Fibroblast of the aortic adventitia (primary cell): ENCODE measurements at regions not wholly inside any gene's neighbourhood (a gene's known extent, or its start where the extent isn't known, plus 50 kb on each side); places are given as distances from the start of the nearest gene placed in this dataset.

Experiments used
- DNase-seq: peaks from one replicate; pipeline ENCODE4 v3.0.0-alpha.2; 2010; ENCODE audit warnings: low read depth
- H3K4me3 ChIP-seq: 2 replicates; pipeline ENCODE4 v1.5.1; 2011; ENCODE audit warnings: low read depth, mild to moderate bottlenecking, control low read depth, low read length, moderate library complexity
- CTCF ChIP-seq: IDR thresholded peaks from 2 replicates; pipeline ENCODE4 v1.5.1; 2011; ENCODE audit warnings: mild to moderate bottlenecking, low read length, control low read depth, inconsistent platforms; ENCODE audit not compliant: insufficient read depth

DNA sequence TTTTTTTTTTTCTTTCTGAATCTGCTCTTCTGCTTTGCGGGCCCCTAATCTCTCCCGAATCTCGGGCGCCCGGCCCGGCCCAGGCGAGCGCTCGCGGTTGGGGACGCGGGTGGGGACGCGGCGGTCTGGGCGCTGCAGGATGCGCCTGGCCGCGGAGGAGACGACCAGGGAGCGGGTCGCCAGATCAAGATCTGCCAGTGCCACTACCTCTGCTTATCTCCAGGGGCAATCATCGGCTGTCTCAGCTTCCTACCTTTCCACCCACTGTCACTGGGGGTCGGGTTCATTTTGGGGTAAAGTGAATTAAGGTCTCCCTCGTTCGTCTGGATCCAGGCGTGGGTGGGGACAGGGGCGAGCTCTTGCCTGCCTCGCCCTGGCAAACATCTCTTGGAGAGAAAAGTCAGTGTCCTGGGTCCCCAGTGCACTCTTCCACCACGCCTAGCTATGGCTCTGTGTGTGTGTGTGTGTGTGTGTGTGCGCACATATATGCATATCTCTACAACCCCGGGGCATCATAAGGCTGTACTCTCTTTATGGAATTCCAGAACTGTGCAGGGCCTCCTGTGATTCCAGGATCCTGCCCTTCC, 422.3 kb downstream of the VRK1 start:
- DNase-seq, result no peak
- no peak overlapping the region for H3K4me3 ChIP-seq
- no peak for TF ChIP-seq CTCF

DNA sequence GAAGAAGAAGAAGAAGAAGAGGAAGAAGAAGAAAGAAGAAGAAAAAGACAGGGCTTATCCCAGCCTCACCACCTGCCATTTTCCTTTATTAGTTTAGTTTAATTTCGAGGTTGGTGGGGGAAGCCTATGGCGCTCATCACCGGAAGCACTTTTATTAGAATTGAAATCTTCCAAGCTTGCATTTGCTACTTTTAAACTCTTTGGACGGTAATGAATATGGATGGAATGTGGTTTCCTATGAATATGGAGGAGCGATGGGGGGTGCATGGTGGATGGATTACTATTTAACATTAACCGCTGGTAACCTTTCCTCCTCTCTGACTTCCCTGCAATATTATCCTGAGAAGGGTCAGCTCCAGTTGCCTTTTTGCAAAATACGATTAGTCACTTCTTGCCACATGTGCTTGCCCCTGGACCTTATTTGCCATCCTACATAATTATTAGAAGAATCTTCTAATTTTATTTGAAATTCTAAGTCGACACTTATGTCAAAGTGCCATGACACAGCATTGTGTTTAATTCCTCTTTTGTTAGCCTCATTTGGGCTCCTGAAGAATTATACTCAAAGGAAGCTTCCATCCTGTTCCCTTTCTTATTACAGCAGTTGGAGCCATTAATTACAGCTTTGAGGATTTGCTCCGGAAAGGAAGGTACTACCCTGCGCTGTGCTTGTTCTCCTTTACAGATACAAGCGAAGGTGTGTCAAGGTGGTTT, 424.5 kb downstream of the VRK1 start:
- DNase-seq, result no peak
- H3K4me3 ChIP-seq, result no peak overlapping the region
- no peak for TF ChIP-seq CTCF

DNA sequence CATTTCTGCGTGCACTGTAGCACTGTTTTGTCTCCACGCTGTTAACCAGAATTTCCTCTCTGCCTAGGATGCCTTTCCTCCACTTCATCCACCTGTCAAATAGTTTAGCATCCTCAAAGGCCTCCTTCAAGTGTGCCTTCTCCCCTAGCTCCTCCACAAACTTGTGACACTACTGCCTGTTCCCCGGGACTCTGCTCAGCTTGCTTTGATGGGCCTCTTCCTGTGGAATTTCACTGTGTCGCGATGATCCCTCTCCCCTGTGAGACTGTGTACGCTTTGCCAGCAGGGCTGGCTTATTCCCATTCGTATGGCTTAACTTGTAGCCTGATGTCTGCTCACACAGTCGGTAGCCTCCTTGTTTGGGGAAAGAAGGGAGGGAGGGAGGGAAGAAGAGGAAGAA, 426.8 kb downstream of the VRK1 start:
- DNase-seq, result no peak
- TF ChIP-seq CTCF, result no peak
- H3K4me3 ChIP-seq, result no peak overlapping the region

DNA sequence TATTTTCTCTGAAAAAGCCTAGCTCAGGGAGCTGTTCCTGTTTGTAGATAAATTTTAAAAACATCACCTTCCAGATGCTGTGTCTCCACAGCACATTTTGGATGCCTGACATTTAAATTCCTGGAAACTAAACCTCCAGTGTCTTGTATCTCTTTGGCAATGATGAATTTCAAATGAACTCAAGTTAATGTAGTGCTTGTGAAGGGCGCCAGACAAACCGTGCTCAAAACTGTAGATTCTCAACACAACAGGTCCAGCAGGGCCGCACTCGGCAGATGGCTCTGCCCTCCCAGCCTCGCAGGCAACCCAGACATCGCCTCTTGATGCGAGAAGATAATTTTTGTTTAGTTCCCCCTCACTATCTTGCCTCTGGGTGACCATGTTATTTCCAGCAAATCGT, 432.9 kb downstream of the VRK1 start:
- H3K4me3 ChIP-seq, result no peak overlapping the region
- no peak for TF ChIP-seq CTCF
- DNase-seq, result no peak

GRCh38 chr14:97233319-97233985, 436.3 kb downstream of the VRK1 start:
- DNase-seq, result no peak
- TF ChIP-seq CTCF, result no peak
- H3K4me3 ChIP-seq, result no peak overlapping the region

DNA sequence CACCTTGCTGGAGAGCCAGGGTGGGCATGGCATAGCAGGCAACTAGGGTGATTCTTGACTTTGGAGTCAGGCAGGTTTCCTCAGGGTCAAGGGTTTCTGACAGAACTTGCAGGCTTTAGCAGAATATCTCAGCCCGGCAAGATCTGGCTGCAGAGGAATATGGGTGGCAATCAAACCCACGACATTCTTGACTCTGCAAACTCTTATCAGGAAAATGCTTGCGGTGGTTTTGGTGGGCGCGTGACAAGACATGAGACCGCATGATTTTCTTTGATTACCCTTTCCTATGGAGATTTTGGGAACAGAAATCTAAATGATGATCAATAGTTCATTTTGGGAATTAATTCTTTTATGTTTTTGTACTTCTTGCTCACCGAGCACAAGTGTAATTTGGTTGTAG, 449.5 kb downstream of the VRK1 start:
- no peak for DNase-seq
- TF ChIP-seq CTCF, result no peak
- no peak overlapping the region for H3K4me3 ChIP-seq

DNA sequence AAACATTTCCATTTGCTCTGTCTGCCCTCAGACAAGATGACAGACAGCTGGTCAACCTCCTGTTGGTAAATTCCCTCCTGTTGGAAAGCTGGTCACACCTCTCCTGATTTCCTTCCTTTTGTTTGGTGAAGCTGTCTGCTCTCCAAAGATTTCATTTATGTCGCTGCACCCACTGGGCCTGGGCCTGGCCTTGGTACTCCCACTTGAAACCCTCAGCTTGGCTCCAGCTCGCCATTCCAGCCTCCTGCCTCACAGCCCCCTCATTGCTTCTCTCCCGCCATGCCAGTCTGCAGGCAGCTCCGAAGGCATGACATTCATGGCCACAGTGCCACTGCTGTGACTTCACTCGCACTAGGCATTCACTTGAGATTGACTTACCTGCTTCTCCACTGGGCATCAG, 451.8 kb downstream of the VRK1 start:
- H3K4me3 ChIP-seq, result no peak overlapping the region
- TF ChIP-seq CTCF, result no peak
- no peak for DNase-seq
